ENCODE measurements at regions not wholly inside any gene's neighbourhood (a gene's known extent, or its start where the extent isn't known, plus 50 kb on each side); places are given as distances from the start of the nearest gene placed in this dataset.

- TF ChIP-seq EZH2phosphoT487 (conservative IDR thresholded peaks at IDR 0.05; ENCODE audit: low read length), result no peak
- TF ChIP-seq CTCF (IDR thresholded peaks at IDR 0.05; ENCODE audit: insufficient read depth, low read length, poor library complexity, severe bottlenecking), result no peak
Measured at GRCh38 chr12:105616971-105617540, 286.6 kb downstream of the C12orf75 start.
